B cell (primary cell): ENCODE measurements at regions not wholly inside any gene's neighbourhood (a gene's known extent, or its start where the extent isn't known, plus 50 kb on each side); places are given as distances from the start of the nearest gene placed in this dataset.

ENCODE experiments used
- EZH2 ChIP-seq: IDR thresholded peaks from 2 replicates; pipeline ENCODE4 v1.6.1; 2012; ENCODE audit warnings: borderline replicate concordance, low read depth, mild to moderate bottlenecking, moderate library complexity, low read length; ENCODE audit not compliant: insufficient read depth, poor library complexity, severe bottlenecking
- TF ChIP-seq, protein P1 (sequence below): fragments of 200-600 bp; IDR thresholded peaks from one replicate; pipeline ENCODE4 v1.8.0; 2022; ENCODE audit warnings: antibody characterized with exemption, mild to moderate bottlenecking

DNA sequence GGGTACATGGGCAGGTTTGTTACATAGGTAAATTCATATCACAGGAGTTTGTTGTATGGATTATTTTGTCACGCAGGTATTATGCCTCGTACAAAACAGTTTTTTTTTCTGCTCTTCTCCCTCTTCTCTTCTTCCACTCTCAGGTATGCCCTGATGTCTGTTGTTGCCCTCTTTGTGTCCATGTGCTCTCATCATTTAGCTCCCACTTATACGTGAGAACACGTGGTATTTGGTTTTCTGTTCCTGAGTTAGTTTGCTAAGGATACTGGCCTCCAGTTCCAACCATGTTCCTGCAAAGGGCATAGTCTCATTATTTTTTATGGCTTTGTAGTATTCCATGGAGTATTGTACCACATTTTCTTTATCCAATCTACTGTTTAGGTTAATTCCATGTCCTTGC is 65.7 kb downstream of the UNC5CL start:
- TF ChIP-seq, protein P1, sequence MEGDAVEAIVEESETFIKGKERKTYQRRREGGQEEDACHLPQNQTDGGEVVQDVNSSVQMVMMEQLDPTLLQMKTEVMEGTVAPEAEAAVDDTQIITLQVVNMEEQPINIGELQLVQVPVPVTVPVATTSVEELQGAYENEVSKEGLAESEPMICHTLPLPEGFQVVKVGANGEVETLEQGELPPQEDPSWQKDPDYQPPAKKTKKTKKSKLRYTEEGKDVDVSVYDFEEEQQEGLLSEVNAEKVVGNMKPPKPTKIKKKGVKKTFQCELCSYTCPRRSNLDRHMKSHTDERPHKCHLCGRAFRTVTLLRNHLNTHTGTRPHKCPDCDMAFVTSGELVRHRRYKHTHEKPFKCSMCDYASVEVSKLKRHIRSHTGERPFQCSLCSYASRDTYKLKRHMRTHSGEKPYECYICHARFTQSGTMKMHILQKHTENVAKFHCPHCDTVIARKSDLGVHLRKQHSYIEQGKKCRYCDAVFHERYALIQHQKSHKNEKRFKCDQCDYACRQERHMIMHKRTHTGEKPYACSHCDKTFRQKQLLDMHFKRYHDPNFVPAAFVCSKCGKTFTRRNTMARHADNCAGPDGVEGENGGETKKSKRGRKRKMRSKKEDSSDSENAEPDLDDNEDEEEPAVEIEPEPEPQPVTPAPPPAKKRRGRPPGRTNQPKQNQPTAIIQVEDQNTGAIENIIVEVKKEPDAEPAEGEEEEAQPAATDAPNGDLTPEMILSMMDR, result no peak
- no peak for TF ChIP-seq EZH2
